HG02852 (cell line): ENCODE measurements at regions not wholly inside any gene's neighbourhood (a gene's known extent, or its start where the extent isn't known, plus 50 kb on each side); places are given as distances from the start of the nearest gene placed in this dataset.
A peak's percentile ranks its signal among the peaks of the same experiment; 100 is the strongest.

Experiments used
- ATAC-seq: cut with Tn5 transposase; IDR thresholded peaks from one replicate; pipeline ENCODE4 v1.9.1; 2021; ENCODE audit warnings: mild to moderate bottlenecking, moderate library complexity; ENCODE audit not compliant: unreplicated experiment

DNA sequence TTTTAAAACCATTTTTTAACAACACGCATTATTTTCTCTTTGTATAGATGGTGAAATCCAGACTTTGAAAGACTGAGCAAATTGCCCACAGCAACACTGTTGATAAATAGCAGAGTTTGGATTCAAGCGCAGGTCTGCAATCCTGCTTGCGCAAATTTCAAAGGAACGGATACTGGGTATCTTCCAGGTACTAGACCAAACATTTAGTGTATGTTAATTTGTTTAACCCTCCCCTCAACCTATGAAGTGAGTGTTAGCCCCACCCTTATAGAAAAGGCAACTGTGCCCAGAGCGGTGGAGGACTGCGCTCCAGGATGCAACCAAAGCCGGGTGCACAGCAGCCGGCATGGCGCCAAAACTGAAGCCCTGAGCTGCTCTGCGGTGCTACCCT, 103.8 kb downstream of the CPN2 start:
- ATAC-seq = no peak

- ATAC-seq = no peak
Measured at GRCh38 chr3:194249323-194250097, 101.6 kb downstream of the CPN2 start.

GRCh38 chr3:194250098-194251002, 100.8 kb downstream of the CPN2 start:
- no peak for ATAC-seq

- ATAC-seq = no peak
Measured at GRCh38 chr3:194251007-194251406, 100.1 kb downstream of the CPN2 start.

DNA sequence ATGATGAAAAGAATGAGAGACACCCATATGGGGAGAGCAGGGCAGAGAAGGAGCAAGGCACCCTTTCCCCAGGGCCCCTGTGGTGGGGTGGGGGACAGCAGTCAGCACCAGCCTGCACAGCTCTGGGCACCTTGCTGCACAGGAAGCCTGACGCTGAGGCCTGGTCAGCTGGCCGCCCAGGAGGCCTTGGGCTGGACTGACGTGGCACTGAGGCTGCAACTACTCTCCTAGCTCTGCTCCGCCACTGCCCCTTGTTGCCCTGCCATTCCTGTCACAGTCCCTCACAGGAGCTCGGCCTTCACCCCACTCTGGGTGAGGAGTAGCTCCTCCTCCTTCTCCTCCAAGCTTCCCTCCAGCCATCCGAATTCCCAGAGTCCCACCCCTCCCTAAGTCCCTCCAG, 99.7 kb downstream of the CPN2 start:
- ATAC-seq = no peak

GRCh38 chr3:194251891-194252560, 99.1 kb downstream of the CPN2 start:
- no peak for ATAC-seq

GRCh38 chr3:194253270-194253669, 97.9 kb downstream of the CPN2 start:
- ATAC-seq = no peak

DNA sequence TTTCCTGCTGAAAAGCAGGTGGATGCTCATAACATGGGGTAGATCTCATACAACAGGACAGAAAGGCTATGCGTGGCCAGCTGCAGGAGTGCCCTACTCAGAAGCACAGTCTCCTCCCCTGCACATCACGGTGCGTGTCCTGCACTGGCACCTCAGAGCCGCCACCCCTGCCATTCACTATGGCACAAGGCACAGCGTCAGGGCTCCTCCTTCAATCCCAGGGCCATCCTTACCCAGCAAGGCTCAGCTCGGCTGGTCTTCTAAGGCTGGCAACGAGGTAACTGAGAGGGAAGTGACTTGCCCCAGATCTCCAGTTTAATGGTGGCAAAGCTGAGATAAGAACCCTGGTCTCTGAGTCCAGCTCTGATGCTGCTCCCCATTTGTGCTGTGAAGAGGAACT, 97.1 kb downstream of the CPN2 start:
- ATAC-seq = no peak

- peak; percentile 68 for ATAC-seq
Measured at GRCh38 chr3:194255252-194256039, 95.7 kb downstream of the CPN2 start.

DNA sequence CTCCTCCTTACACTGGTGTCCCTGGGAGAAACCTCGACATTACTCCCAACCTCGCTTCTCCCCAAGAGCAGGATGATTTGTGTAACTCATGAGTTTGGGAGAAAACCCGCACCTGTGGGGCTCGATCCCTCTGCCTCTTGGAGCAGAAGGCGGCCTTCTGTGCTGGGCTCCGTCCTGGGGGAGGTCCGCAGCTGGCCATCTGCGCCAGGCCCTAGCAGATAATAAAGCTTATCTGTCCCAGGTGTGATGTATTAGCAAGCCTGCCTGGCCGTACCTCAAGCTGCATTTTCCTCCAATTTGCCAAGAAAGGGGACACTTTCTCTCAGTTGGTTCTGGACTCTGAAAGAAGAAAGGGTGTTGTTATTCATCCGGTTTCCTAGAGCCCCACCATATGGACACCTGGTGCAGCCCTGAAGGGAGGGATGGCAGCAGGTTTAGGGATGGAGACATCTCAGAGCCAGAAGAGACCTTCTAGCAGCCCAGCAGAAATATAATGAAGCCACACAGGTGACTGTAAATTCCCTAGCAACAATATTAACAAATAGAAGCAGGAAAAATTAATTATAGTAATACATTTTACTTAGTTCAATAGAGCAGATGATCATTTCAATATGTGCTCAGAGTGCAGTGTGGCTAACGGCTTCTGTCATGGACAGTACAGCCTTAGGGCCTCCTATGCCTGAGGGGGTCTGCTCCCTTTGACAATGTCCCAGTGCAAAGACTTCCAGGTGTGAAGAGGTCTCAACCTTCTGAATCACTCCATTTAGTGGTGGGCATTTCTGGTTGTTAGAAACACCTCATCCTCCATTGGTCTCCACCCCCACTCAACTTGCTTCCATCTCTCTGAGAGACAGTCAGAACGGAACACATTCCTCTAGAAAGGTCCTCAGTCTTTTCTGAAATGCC, 94.8 kb downstream of the CPN2 start:
- no peak for ATAC-seq

GRCh38 chr3:194257151-194257621, 93.9 kb downstream of the CPN2 start:
- ATAC-seq = no peak

- ATAC-seq = no peak
Measured at GRCh38 chr3:194257916-194258668, 93.0 kb downstream of the CPN2 start.

DNA sequence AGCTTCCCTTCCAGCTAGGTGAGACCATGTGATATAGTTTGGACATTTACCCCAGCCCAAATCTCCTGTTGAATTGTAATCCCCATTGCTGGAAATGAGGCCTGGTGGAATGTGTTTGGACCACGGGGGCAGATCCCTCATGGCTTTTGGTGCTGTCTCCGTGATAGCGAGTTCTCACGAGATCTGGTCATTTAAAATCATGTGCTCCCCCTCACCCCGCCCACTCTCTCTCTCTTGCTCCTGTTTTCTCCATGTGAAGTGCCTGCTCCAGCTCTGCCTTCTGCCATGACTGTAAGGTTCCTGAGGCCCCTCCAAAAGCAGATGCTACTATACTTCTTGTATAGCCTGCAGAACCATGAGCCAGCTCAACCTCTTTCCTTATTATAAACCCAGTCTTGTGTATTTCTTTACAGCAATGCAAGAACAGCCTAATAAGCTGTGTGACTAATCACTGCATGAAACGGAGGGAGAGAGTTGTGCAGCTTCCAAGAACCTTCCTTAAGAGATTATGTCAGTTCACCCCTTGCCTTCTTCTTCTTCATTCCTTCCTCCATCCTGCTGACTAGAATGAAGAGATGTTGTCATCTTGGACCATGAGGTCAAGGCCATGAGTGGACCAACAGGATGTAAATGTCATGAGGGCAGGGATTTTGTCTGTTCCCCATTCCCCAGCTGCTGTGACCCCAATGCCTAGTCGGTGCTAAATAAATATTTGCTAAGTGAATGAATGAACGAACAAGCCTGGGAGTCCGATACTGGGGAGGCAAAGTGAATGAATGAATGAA, 91.0 kb downstream of the CPN2 start:
- no peak for ATAC-seq

DNA sequence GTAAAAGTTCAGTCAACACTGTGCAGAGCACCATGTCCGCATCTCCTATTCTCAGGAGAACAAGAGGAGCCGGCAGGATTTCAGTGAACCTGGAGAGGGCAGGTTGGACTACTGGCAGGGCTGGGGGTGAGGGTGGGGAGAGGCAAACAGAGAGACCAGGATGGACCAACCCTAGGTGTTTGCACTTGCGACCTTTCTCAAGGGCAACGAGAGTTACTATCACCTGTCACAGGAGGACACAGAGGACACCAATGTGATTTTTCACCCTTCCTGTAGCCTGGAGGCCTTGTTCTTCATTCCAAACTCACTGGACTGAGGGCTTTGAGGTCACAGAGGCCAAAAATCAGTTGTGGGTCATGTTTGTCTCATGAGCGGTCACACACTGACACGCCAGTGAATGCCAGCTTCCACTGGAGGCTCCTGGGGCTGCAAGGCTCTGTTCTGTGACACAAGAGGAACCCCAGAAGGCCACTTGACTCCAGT, 89.5 kb downstream of the CPN2 start:
- ATAC-seq = no peak

GRCh38 chr3:194262176-194262924, 88.8 kb downstream of the CPN2 start:
- no peak for ATAC-seq

DNA sequence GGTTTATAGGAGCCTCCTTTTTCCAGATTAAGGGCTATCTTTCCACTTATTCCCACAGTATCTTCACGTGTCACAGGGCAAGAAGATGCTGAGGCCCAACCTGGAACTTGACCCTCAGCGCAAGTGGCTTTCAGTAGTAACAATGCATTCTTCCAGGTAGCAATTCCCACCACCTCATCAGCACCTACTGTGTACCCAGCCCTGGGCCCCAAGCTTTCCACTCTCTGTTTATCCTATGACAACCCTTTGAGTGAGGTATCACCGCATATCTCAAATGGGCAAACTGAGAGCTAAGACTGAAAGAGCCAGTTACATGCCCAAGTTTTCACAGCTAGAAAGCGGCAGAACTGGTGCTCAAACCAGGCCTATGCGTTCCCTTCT, 88.2 kb downstream of the CPN2 start:
- ATAC-seq = no peak
